ENCODE measurements at regions not wholly inside any gene's neighbourhood (a gene's known extent, or its start where the extent isn't known, plus 50 kb on each side); places are given as distances from the start of the nearest gene placed in this dataset.

GRCh38 chr14:94921882-94922585, 152.1 kb upstream of the GSC start:
- no peak for DNase-seq

- no peak for DNase-seq
Measured at GRCh38 chr14:94921456-94921855, 151.5 kb upstream of the GSC start.

GRCh38 chr14:94919896-94920295, 150.0 kb upstream of the GSC start:
- no peak for DNase-seq

GRCh38 chr14:94918896-94919295, 149.0 kb upstream of the GSC start:
- no peak for DNase-seq

GRCh38 chr14:94917041-94917600, 147.2 kb upstream of the GSC start:
- DNase-seq, result no peak

- no peak for DNase-seq
Measured at GRCh38 chr14:94914191-94914590, 144.3 kb upstream of the GSC start.

- DNase-seq, result no peak
Measured at GRCh38 chr14:94907626-94908261, 137.8 kb upstream of the GSC start.

GRCh38 chr14:94906991-94907587, 137.2 kb upstream of the GSC start:
- DNase-seq, result no peak

GRCh38 chr14:94906577-94906976, 136.7 kb upstream of the GSC start:
- DNase-seq, result no peak

GRCh38 chr14:94904636-94905035, 134.7 kb upstream of the GSC start:
- no peak for DNase-seq

GRCh38 chr14:94903883-94904282, 134.0 kb upstream of the GSC start:
- peak; percentile 1 for DNase-seq

GRCh38 chr14:94903338-94903737, 133.4 kb upstream of the GSC start:
- no peak for DNase-seq

GRCh38 chr14:94897561-94897960, 127.6 kb upstream of the GSC start:
- DNase-seq, result no peak

- DNase-seq, result no peak
Measured at GRCh38 chr14:94897082-94897481, 127.2 kb upstream of the GSC start.

- DNase-seq, result no peak
Measured at GRCh38 chr14:94893411-94894160, 123.7 kb upstream of the GSC start.

GRCh38 chr14:94890785-94891184, 120.9 kb upstream of the GSC start:
- no peak for DNase-seq

GRCh38 chr14:94889520-94890312, 119.8 kb upstream of the GSC start:
- no peak for DNase-seq

- DNase-seq, result no peak
Measured at GRCh38 chr14:94888121-94888520, 118.2 kb upstream of the GSC start.

GRCh38 chr14:94887591-94887990, 117.7 kb upstream of the GSC start:
- DNase-seq, result no peak

- DNase-seq, result no peak
Measured at GRCh38 chr14:94886931-94887330, 117.0 kb upstream of the GSC start.

GRCh38 chr14:94885481-94886155, 115.7 kb upstream of the GSC start:
- DNase-seq, result no peak

All from CD4-positive, alpha-beta T cell treated with Interleukin-10 for 1 hour (primary cell).